OCI-LY3 (cell line): ENCODE measurements at regions not wholly inside any gene's neighbourhood (a gene's known extent, or its start where the extent isn't known, plus 50 kb on each side); places are given as distances from the start of the nearest gene placed in this dataset.

Experiments used
- CTCF ChIP-seq: fragments of 200-600, 300-600 bp; sonication (generic); IDR thresholded peaks from 2 replicates; pipeline ENCODE4 v1.5.1; 2014; ENCODE audit warnings: antibody characterized with exemption, low read length, low read depth
- EZH2phosphoT487 ChIP-seq: fragments of 200-600 bp; shearing (Covaris generic); IDR thresholded peaks from 2 replicates; pipeline ENCODE4 v1.6.1; 2018; ENCODE audit warnings: antibody characterized with exemption, mixed run types, low read depth

- TF ChIP-seq CTCF = no peak
- TF ChIP-seq EZH2phosphoT487 = no peak
Observed at GRCh38 chr14:104518659-104519350, 60.8 kb upstream of the C14orf180 start.
